ENCODE measurements at regions not wholly inside any gene's neighbourhood (a gene's known extent, or its start where the extent isn't known, plus 50 kb on each side); places are given as distances from the start of the nearest gene placed in this dataset.

GRCh38 chr5:174556756-174557155 is 167.6 kb upstream of the MSX2 start:
- Histone ChIP-seq H3K9me2 (replicated peaks; ENCODE audit: low read depth, low read length) (no peaks in the 10 kb centered on the region), H3F3A (ENCODE audit: low read depth) (no peaks in the 10 kb centered on the region), H3K4me1 (ENCODE audit: insufficient read depth, low read length, poor library complexity, severe bottlenecking) (no peaks in the 10 kb centered on the region), H3K27me3 (ENCODE audit: insufficient read depth, low read length, poor library complexity, severe bottlenecking) (no peaks in the 10 kb centered on the region), H4K20me1 (ENCODE audit: insufficient read depth, low read length, poor library complexity, severe bottlenecking) (no peaks in the 10 kb centered on the region), H3K4me3 (ENCODE audit: low read length, poor library complexity, severe bottlenecking) (no peak overlapping the region), H3K4me2 (ENCODE audit: low read depth, low read length, poor library complexity, severe bottlenecking) (no peak overlapping the region), H2AFZ (ENCODE audit: low read length) (no peak overlapping the region), H3K79me2 (ENCODE audit: insufficient read depth, low read length) (no peaks in the 10 kb centered on the region), H3K9ac (ENCODE audit: low read depth, low read length, poor library complexity, severe bottlenecking) (no peak overlapping the region), H3K9me3 (ENCODE audit: insufficient read depth, low read depth, low read length) (no peaks in the 10 kb centered on the region), H3K36me3 (ENCODE audit: insufficient read depth, low read length) (no peaks in the 10 kb centered on the region)
- no peak for TF ChIP-seq EZH2phosphoT487 (IDR thresholded peaks at IDR 0.05; ENCODE audit: borderline replicate concordance)
- no peak for TF ChIP-seq CTCF (conservative IDR thresholded peaks at IDR 0.05; ENCODE audit: low read length)

GRCh38 chr5:174558190-174558589 is 166.2 kb upstream of the MSX2 start:
- no peaks in the 10 kb centered on the region for H3K79me2 ChIP-seq (ENCODE audit: insufficient read depth, low read length)
- TF ChIP-seq CTCF (conservative IDR thresholded peaks at IDR 0.05; ENCODE audit: low read length) (no peak), EZH2phosphoT487 (IDR thresholded peaks at IDR 0.05; ENCODE audit: borderline replicate concordance) (no peak)
- no peaks in the 10 kb centered on the region for H4K20me1 ChIP-seq (ENCODE audit: insufficient read depth, low read length, poor library complexity, severe bottlenecking)
- H3K36me3 ChIP-seq (ENCODE audit: insufficient read depth, low read length): no peaks in the 10 kb centered on the region
- H3K4me3 ChIP-seq (ENCODE audit: low read length, poor library complexity, severe bottlenecking): no peak overlapping the region
- H3F3A ChIP-seq (ENCODE audit: low read depth): no peaks in the 10 kb centered on the region
- no peak overlapping the region for H2AFZ ChIP-seq (ENCODE audit: low read length)
- H3K4me2 ChIP-seq (ENCODE audit: low read depth, low read length, poor library complexity, severe bottlenecking): no peak overlapping the region
- no peak overlapping the region for H3K9ac ChIP-seq (ENCODE audit: low read depth, low read length, poor library complexity, severe bottlenecking)
- H3K9me3 ChIP-seq (ENCODE audit: insufficient read depth, low read depth, low read length): no peaks in the 10 kb centered on the region
- H3K9me2 ChIP-seq (replicated peaks; ENCODE audit: low read depth, low read length): no peaks in the 10 kb centered on the region
- H3K27me3 ChIP-seq (ENCODE audit: insufficient read depth, low read length, poor library complexity, severe bottlenecking): no peaks in the 10 kb centered on the region
- H3K4me1 ChIP-seq (ENCODE audit: insufficient read depth, low read length, poor library complexity, severe bottlenecking): no peaks in the 10 kb centered on the region

DNA sequence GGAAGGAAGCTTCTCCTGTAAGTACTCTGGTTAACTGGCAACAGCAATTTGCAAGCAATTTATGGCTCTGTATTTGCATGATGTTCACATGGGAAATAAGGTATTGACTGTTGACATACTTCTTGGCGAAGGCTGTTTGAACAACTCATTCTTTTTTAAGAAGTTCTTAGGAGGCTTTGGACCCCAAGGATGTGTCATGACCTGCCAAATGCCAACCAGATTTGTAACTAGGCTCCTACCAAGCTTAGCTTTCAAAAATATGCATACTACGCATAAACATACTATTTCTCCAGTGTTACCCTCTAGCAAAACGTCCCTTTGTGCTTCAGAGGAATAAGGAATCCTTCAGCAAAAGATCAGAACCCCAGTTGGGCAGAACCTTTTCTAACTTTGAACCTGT is 165.2 kb upstream of the MSX2 start:
- Histone ChIP-seq H3K79me2 (ENCODE audit: insufficient read depth, low read length) (no peaks in the 10 kb centered on the region), H3K9ac (ENCODE audit: low read depth, low read length, poor library complexity, severe bottlenecking) (no peak overlapping the region), H3K4me3 (ENCODE audit: low read length, poor library complexity, severe bottlenecking) (no peak overlapping the region), H3K36me3 (ENCODE audit: insufficient read depth, low read length) (no peaks in the 10 kb centered on the region), H2AFZ (ENCODE audit: low read length) (no peak overlapping the region), H3K9me3 (ENCODE audit: insufficient read depth, low read depth, low read length) (no peaks in the 10 kb centered on the region), H3K4me1 (ENCODE audit: insufficient read depth, low read length, poor library complexity, severe bottlenecking) (no peaks in the 10 kb centered on the region), H3F3A (ENCODE audit: low read depth) (no peaks in the 10 kb centered on the region), H3K27me3 (ENCODE audit: insufficient read depth, low read length, poor library complexity, severe bottlenecking) (no peaks in the 10 kb centered on the region), H3K4me2 (ENCODE audit: low read depth, low read length, poor library complexity, severe bottlenecking) (no peak overlapping the region), H3K9me2 (replicated peaks; ENCODE audit: low read depth, low read length) (no peaks in the 10 kb centered on the region), H4K20me1 (ENCODE audit: insufficient read depth, low read length, poor library complexity, severe bottlenecking) (no peaks in the 10 kb centered on the region)
- TF ChIP-seq CTCF (conservative IDR thresholded peaks at IDR 0.05; ENCODE audit: low read length) (no peak), EZH2phosphoT487 (IDR thresholded peaks at IDR 0.05; ENCODE audit: borderline replicate concordance) (no peak)

All from Loucy (cell line).